Prostate gland (tissue), 2 donors: ENCODE measurements at regions not wholly inside any gene's neighbourhood (a gene's known extent, or its start where the extent isn't known, plus 50 kb on each side); places are given as distances from the start of the nearest gene placed in this dataset.

Source experiments
- DNase-seq: peaks from one replicate; pipeline ENCODE4 v3.0.0-alpha.2; 2019; ENCODE audit warnings: low spot score
- H3K27ac ChIP-seq, 2 donors: fragments of 200-600 bp; sonication (generic); 2 replicates each; pipeline ENCODE4 v1.5.1; 2017 to 2019
- H3K27me3 ChIP-seq: fragments of 200-600 bp; sonication (generic); replicated peaks from 2 replicates; pipeline ENCODE4 v1.5.1; 2019; ENCODE audit not compliant: insufficient read depth
- H3K36me3 ChIP-seq, 2 donors: fragments of 200-600 bp; sonication (generic); 1 replicate in 1 of 2; 2 replicates in 1 of 2; pipeline versions ENCODE4 v1.5.1 to v1.8.1; 2017 to 2019
- H3K4me1 ChIP-seq: fragments of 200-600 bp; sonication (generic); replicated peaks from 2 replicates; pipeline ENCODE4 v1.5.1; 2019
- H3K4me3 ChIP-seq, 2 donors: fragments of 200-600 bp; sonication (generic); 2 replicates each; pipeline ENCODE4 v1.5.1; 2017 to 2019
- H3K9me3 ChIP-seq: fragments of 200-600 bp; sonication (generic); 2 replicates; pipeline ENCODE4 v1.5.1; 2017
- POLR2A ChIP-seq: fragments of 450-650 bp; IDR thresholded peaks from one replicate; pipeline ENCODE4 v1.6.1; 2016; ENCODE audit warnings: antibody characterized with exemption, mild to moderate bottlenecking
- POLR2AphosphoS5 ChIP-seq: sonication (generic); formaldehyde crosslinking; IDR thresholded peaks from one replicate; pipeline ENCODE4 v1.6.1; 2017; ENCODE audit warnings: antibody characterized with exemption
- WGBS: methylation state at CpG from one replicate; pipeline ENCODE4 v1.1.5; 2018; 5-methylcytosine and 5-hydroxymethylcytosine counted together
- intact Hi-C: fragments of 100-400 bp; cut with DNase I; formaldehyde crosslinking; loops from one replicate; pipeline ENCODE4 v1.14.2; 2022
- TF ChIP-seq, protein P1 (sequence below), 4 experiments: fragments of 200-600 bp in 2 of 4; fragments of 450-650 bp in 2 of 4; sonication (generic) in 2 of 4; IDR thresholded peaks; 1 replicate in 3 of 4; 2 replicates in 1 of 4; pipeline ENCODE4 v1.5.1; 2016 to 2019; ENCODE audit warnings: antibody characterized with exemption in 4 of 4, mild to moderate bottlenecking in 2 of 4, moderate library complexity in 2 of 4

DNA sequence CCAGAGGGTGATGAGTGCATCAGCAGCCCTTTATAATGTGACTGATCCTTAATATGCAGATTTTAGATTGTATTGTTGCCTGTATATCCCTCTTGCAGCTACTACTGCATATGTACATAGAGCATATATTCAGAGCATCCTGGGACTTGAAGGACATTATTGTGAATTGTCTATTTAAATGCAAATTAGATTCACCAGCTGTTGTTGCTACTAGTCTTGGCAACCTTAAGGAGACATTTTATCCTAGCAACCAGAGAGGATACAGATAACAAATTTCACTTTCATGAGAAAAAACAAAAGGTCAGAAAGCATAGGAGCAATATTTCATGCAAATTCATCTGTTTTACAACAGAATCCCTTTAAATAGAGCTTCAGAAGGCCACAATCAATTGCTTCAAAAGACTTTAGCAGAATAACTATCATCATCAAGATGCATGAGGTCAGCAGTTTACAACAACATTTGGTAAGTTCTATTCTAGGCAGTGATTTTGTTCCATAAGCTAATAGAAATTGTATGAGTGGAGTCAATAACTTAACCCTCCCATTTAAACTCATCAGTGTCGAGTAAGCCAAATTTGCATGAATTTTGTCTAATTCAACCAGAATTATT lies 148.6 kb downstream of the GC start:
- 76% methylated on average over 1 of the region's 1 CpG for WGBS
- Histone ChIP-seq H3K36me3 (no peaks in the 10 kb centered on the region), H3K4me1 (no peaks in the 10 kb centered on the region), H3K4me3 (no peak overlapping the region), H3K27ac (no peak overlapping the region), H3K9me3 (no peaks in the 10 kb centered on the region), H3K27me3 (no peaks in the 10 kb centered on the region)
- DNase-seq = no peak
- intact Hi-C loops = no loop called here
- TF ChIP-seq, protein P1, sequence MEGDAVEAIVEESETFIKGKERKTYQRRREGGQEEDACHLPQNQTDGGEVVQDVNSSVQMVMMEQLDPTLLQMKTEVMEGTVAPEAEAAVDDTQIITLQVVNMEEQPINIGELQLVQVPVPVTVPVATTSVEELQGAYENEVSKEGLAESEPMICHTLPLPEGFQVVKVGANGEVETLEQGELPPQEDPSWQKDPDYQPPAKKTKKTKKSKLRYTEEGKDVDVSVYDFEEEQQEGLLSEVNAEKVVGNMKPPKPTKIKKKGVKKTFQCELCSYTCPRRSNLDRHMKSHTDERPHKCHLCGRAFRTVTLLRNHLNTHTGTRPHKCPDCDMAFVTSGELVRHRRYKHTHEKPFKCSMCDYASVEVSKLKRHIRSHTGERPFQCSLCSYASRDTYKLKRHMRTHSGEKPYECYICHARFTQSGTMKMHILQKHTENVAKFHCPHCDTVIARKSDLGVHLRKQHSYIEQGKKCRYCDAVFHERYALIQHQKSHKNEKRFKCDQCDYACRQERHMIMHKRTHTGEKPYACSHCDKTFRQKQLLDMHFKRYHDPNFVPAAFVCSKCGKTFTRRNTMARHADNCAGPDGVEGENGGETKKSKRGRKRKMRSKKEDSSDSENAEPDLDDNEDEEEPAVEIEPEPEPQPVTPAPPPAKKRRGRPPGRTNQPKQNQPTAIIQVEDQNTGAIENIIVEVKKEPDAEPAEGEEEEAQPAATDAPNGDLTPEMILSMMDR (IDR thresholded peaks at IDR 0.05) = no peak
- TF ChIP-seq POLR2AphosphoS5 (no peak), POLR2A (no peak)

GRCh38 chr4:71634364-71634763 lies 149.5 kb downstream of the GC start:
- TF ChIP-seq POLR2AphosphoS5 (no peak), POLR2A (no peak)
- TF ChIP-seq, protein P1 (IDR thresholded peaks at IDR 0.05) = no peak
- 94% methylated on average over 9 of the region's 9 CpGs for WGBS
- no peak for DNase-seq
- Histone ChIP-seq H3K4me1 (no peaks in the 10 kb centered on the region), H3K36me3 (no peaks in the 10 kb centered on the region), H3K27me3 (no peaks in the 10 kb centered on the region), H3K9me3 (no peaks in the 10 kb centered on the region), H3K4me3 (no peak overlapping the region), H3K27ac (no peak overlapping the region)
- intact Hi-C loops = no loop called here

GRCh38 chr4:71630803-71631202 lies 153.1 kb downstream of the GC start:
- Histone ChIP-seq H3K27ac (no peak overlapping the region), H3K4me3 (no peak overlapping the region), H3K9me3 (no peaks in the 10 kb centered on the region), H3K4me1 (no peaks in the 10 kb centered on the region), H3K27me3 (no peaks in the 10 kb centered on the region), H3K36me3 (no peaks in the 10 kb centered on the region)
- intact Hi-C loops = no loop called here
- TF ChIP-seq, protein P1 (IDR thresholded peaks at IDR 0.05) = no peak
- TF ChIP-seq POLR2AphosphoS5 (no peak), POLR2A (no peak)
- no peak for DNase-seq
- WGBS = 50% methylated on average over 3 of the region's 3 CpGs

DNA sequence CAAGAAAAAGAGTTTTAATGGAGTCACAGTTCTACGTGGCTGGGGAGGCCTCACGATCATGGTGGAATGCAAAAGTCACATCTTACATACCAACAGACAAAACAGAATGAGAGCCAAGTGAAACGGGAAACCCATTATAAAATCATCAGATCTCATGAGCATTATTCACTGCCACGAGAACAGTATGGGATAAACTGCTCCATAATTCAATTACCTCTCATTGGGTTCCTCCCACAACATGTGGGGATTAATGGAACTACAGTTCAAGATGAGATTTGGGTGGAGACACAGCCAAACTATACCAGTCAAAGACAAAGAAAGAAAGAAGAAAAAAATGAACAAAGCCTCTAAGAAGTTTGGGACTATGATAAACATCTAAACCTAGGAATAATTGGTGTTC lies 158.9 kb downstream of the GC start:
- WGBS = 75% methylated on average over 4 of the region's 4 CpGs
- TF ChIP-seq, protein P1 (IDR thresholded peaks at IDR 0.05) = no peak
- TF ChIP-seq POLR2AphosphoS5 (no peak), POLR2A (no peak)
- no peak overlapping the region for H3K27ac ChIP-seq
- H3K36me3 ChIP-seq = no peaks in the 10 kb centered on the region
- no peaks in the 10 kb centered on the region for H3K9me3 ChIP-seq
- H3K4me1 ChIP-seq = no peaks in the 10 kb centered on the region
- DNase-seq = no peak
- H3K4me3 ChIP-seq = no peak overlapping the region
- intact Hi-C loops = no loop called here
- H3K27me3 ChIP-seq = no peaks in the 10 kb centered on the region
